Epidermal melanocyte (primary cell): ENCODE measurements at regions not wholly inside any gene's neighbourhood (a gene's known extent, or its start where the extent isn't known, plus 50 kb on each side); places are given as distances from the start of the nearest gene placed in this dataset.

Experiments used
- DNase-seq: peaks from one replicate; pipeline ENCODE4 v3.0.0; 2011; ENCODE audit warnings: low spot score; ENCODE audit not compliant: insufficient read length

GRCh38 chr2:66845307-66845706 is 410.4 kb downstream of the MEIS1 start:
- DNase-seq: no peak

GRCh38 chr2:66846887-66847286 is 412.0 kb downstream of the MEIS1 start:
- no peak for DNase-seq

GRCh38 chr2:66849153-66849755 is 414.3 kb downstream of the MEIS1 start:
- no peak for DNase-seq

- DNase-seq: no peak
Observed at GRCh38 chr2:66850376-66850775, 415.5 kb downstream of the MEIS1 start.

GRCh38 chr2:66851449-66851872 is 416.5 kb downstream of the MEIS1 start:
- peak; percentile 33 for DNase-seq

- DNase-seq: no peak
Observed at GRCh38 chr2:66852953-66853352, 418.0 kb downstream of the MEIS1 start.

- DNase-seq: no peak
Observed at GRCh38 chr2:66853585-66853984, 418.7 kb downstream of the MEIS1 start.

- no peak for DNase-seq
Observed at GRCh38 chr2:66854298-66854697, 419.4 kb downstream of the MEIS1 start.

- no peak for DNase-seq
Observed at GRCh38 chr2:66862885-66863650, 428.1 kb downstream of the MEIS1 start.

- no peak for DNase-seq
Observed at GRCh38 chr2:66865161-66865560, 430.2 kb downstream of the MEIS1 start.

GRCh38 chr2:66866331-66867062 is 431.6 kb downstream of the MEIS1 start:
- DNase-seq: no peak

GRCh38 chr2:66867063-66867441 is 432.1 kb downstream of the MEIS1 start:
- no peak for DNase-seq

- DNase-seq: no peak
Observed at GRCh38 chr2:66869076-66869475, 434.2 kb downstream of the MEIS1 start.

- DNase-seq: no peak
Observed at GRCh38 chr2:66872081-66872985, 437.4 kb downstream of the MEIS1 start.

GRCh38 chr2:66872986-66873754 is 438.2 kb downstream of the MEIS1 start:
- no peak for DNase-seq

GRCh38 chr2:66874411-66874810 is 439.5 kb downstream of the MEIS1 start:
- DNase-seq: no peak

GRCh38 chr2:66875941-66876462 is 441.1 kb downstream of the MEIS1 start:
- DNase-seq: no peak

GRCh38 chr2:66885775-66886383 is 451.0 kb downstream of the MEIS1 start:
- DNase-seq: no peak

GRCh38 chr2:66888246-66888645 is 453.3 kb downstream of the MEIS1 start:
- DNase-seq: no peak
